Stimulated activated CD4-positive, alpha-beta T cell treated with anti-CD3 and anti-CD28 coated beads, Interleukin-1b, Interleukin-23, amount 100 ng/mL, for 24 hours (primary cell): ENCODE measurements at regions not wholly inside any gene's neighbourhood (a gene's known extent, or its start where the extent isn't known, plus 50 kb on each side); places are given as distances from the start of the nearest gene placed in this dataset.

Experiments
- DNase-seq, 4 experiments: peaks; one replicate each; pipeline ENCODE4 v3.0.0-alpha.2; 2020; ENCODE audit warnings: low read depth in 4 of 4, low spot score in 1 of 4

GRCh38 chr18:55862693-55863390, 274.9 kb upstream of the TCF4 start:
- DNase-seq: no peak

GRCh38 chr18:55861266-55861665, 273.3 kb upstream of the TCF4 start:
- no peak for DNase-seq

GRCh38 chr18:55858661-55859515, 270.9 kb upstream of the TCF4 start:
- no peak for DNase-seq

GRCh38 chr18:55857956-55858355, 270.0 kb upstream of the TCF4 start:
- DNase-seq: no peak

GRCh38 chr18:55857409-55857808, 269.4 kb upstream of the TCF4 start:
- DNase-seq: no peak

- DNase-seq: no peak
Measured at GRCh38 chr18:55856679-55857078, 268.7 kb upstream of the TCF4 start.

- no peak for DNase-seq
Measured at GRCh38 chr18:55856229-55856628, 268.2 kb upstream of the TCF4 start.

GRCh38 chr18:55853268-55853667, 265.3 kb upstream of the TCF4 start:
- DNase-seq: no peak

- no peak for DNase-seq
Measured at GRCh38 chr18:55850904-55851303, 262.9 kb upstream of the TCF4 start.

GRCh38 chr18:55849391-55849790, 261.4 kb upstream of the TCF4 start:
- DNase-seq: no peak

GRCh38 chr18:55847960-55848359, 260.0 kb upstream of the TCF4 start:
- DNase-seq: no peak

- DNase-seq: no peak
Measured at GRCh38 chr18:55845221-55845620, 257.2 kb upstream of the TCF4 start.

GRCh38 chr18:55844382-55844781, 256.4 kb upstream of the TCF4 start:
- DNase-seq: no peak

GRCh38 chr18:55841314-55841713, 253.3 kb upstream of the TCF4 start:
- no peak for DNase-seq

GRCh38 chr18:55840601-55841170, 252.7 kb upstream of the TCF4 start:
- DNase-seq: no peak

- DNase-seq: no peak
Measured at GRCh38 chr18:55839343-55839742, 251.4 kb upstream of the TCF4 start.

- DNase-seq: no peak
Measured at GRCh38 chr18:55838841-55839240, 250.8 kb upstream of the TCF4 start.

GRCh38 chr18:55838319-55838718, 250.3 kb upstream of the TCF4 start:
- DNase-seq: no peak

GRCh38 chr18:55833543-55833942, 245.6 kb upstream of the TCF4 start:
- no peak for DNase-seq

GRCh38 chr18:55830544-55830943, 242.6 kb upstream of the TCF4 start:
- no peak for DNase-seq

GRCh38 chr18:55821219-55821618, 233.2 kb upstream of the TCF4 start:
- DNase-seq: no peak

- DNase-seq: no peak
Measured at GRCh38 chr18:55819448-55819847, 231.5 kb upstream of the TCF4 start.
